ENCODE measurements at regions not wholly inside any gene's neighbourhood (a gene's known extent, or its start where the extent isn't known, plus 50 kb on each side); places are given as distances from the start of the nearest gene placed in this dataset.
"Not testable (repeated sequence)": the region's sequence is repeated elsewhere in the genome, so short reads cannot be mapped to it uniquely, and the experiment has no call there.

DNA sequence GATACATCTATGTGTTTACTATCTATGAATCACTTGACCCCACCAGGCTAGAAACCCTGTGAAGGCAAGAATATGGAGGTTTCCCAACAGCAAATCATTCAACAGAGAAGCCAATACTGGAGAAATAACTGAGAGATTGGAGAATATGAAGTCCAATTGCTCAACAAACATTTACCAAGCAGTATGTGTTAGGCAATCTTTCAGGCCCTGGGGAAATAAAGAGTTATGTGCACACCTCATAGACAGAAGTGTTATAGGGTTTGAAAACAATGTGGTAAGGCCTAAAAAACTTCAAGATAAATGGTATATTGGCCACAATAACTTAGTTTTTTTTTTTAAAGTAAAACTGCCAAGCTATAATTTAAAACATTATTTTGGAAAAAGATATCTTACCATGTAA, 1245.8 kb downstream of the CDH11 start:
- DNase-seq = no peak

DNA sequence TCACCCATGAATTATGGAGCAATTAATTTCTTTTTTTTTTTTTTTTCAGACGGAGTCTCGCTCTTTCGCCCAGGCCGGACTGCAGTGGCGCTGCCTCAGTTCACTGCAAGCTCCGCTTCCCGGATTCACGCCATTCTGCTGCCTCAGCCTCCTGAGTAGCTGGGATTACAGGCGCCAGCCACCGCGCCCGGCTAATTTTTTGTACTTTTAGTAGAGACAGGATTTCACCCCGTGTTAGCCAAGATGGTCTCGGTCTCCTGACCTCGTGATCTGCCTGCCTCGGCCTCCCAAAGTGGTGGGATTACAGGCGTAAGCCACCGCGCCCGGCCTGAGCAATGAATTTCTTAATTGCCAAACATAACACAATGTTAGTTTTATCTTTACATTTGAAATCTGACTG, 1261.2 kb downstream of the CDH11 start:
- DNase-seq = not testable (repeated sequence)

DNA sequence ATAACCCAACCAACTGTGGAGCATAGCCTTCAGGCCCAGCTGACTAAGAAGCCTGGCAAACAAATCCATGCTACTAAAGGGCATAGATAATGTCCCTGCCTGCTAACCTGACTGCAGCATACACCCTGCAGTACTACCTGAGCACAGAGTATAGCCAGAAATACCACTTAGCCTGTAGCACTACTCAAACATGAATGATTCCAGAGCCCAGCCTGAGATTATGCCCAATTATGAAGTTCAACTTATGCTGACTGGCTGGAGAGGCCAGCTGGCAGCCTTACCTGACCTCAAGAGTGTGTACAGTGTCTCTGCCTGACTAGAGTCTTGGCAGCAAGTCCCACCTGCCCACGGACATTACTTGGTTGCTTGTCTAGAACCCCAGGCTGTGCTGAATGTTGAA, 1265.3 kb downstream of the CDH11 start:
- no peak for DNase-seq

DNA sequence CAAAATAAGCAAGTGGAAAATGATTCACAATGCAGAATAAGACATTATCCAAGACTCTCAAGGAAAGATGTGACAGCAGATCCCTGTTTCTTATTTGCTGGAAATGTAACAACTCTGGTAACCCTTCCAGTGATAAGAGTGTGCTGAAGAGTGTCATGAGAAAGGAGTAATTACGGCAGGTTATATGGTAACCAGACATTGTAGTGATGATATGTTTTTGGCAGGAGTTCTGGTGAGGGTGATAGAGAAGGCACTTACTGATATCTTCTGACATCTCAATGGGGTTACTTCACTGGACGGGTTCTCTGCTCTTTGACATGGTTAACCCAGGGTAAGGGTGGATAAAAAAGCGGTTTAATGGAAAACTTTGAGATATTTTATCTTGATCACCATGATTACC, 1270.9 kb downstream of the CDH11 start:
- no peak for DNase-seq

DNA sequence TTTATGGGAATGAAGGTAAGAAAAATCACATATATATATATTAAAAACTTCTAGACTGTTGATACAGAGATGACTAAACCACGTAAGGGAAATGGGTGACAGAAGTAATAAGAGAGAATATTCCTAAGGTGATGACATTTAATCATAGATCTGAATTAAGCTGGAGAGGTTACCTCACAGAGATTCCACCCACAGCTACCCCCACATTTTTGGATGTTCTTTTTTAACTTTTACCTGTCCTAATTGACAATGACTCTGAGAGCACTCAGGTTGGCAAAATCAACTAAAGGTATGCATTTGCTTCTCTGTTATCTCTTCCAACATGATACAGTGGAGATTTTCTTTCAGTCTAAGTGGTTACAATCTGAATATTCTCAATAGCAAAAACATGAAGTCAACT, 1280.6 kb downstream of the CDH11 start:
- DNase-seq = no peak

DNA sequence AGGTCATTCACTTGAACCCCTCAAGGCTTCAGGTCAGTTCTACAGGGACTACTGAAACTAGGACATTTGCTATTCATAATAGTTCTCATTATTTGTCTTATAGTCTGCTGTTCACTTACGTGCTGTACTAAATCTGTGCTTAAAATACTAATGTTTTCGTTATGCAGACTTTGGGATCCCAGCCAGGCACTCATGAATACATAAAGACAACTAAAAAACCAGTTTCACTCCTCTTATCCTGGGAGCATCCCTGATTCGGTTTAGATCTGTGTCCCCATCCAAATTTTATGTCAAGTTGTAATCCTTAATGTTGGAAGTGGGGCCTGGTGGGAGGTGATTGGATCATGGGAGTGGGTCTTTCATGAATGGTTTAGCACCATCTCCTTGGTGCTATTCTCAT, 1291.8 kb downstream of the CDH11 start:
- no peak for DNase-seq

DNA sequence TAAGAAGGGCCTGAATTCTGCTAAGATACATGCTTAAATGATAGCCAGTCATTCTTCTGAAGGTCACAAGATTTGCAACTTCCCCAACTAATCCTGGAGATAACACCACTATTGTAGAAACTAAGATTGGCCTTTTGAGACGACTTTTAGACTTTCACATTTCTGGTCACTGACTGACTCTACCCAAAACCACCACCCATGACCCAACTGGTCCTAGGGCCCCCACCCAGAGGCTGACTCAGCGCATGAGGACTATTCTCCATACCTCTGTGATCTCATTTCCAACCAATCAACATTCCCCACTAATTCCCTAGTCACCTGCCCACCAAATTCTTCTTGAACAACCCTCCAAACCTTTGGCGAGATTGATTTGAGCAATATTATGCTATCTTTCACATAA, 1299.0 kb downstream of the CDH11 start:
- DNase-seq = no peak

DNA sequence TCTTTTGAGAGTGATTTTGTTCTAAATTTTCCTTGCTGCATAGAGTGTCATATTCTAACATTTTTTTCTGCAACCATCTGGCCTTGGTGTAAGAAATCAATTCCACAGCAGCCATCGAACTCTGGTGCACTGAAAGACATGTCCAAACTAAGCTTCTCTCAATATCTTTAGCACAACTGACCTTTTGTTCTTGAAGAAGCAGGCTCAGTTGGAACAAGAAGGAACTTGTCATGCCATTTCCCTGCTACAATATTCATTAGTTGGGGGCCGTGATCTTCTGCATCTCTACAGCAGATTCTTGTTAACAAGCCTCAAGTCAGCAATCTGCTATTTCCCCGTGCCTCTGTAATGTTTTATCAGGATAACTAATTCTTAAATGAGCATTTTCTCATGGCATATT, 1305.6 kb downstream of the CDH11 start:
- no peak for DNase-seq

DNA sequence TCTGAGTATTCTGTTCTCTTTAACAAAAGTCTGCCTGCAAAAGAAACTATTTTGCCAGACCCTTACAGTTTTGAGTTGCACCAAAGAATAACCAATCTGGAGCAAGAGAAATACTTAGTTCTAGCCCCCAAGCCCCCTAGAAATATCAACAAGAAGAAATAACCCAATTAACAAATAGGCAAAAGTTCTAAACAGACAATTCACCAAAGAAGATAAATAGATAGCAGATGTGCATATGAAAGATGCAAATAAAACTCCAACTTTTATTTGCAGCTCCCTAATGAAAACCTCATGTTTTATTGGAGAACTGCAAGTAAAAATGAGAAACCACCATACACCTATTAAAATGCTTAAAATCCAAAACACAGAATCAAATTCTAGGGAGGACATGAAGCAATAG, 1308.0 kb downstream of the CDH11 start:
- DNase-seq = no peak

DNA sequence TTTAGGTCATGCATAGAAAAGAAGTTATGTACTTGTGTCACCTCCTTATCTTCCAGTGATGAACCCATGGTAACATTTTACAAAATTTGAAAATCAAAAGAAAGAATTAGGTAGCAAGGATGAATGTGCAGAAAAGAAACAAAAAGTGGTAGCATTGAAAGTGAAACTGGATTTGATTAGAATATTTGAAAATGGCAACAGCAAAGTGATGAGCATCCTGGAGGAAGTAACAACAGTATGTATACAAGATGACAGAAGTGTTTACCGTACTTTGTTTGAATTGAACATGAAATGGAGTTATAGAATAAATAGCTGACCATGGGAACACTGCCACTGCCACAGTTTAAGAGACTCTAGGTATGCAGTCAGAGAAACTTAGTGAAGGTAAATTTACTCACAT, 1313.1 kb downstream of the CDH11 start:
- no peak for DNase-seq

DNA sequence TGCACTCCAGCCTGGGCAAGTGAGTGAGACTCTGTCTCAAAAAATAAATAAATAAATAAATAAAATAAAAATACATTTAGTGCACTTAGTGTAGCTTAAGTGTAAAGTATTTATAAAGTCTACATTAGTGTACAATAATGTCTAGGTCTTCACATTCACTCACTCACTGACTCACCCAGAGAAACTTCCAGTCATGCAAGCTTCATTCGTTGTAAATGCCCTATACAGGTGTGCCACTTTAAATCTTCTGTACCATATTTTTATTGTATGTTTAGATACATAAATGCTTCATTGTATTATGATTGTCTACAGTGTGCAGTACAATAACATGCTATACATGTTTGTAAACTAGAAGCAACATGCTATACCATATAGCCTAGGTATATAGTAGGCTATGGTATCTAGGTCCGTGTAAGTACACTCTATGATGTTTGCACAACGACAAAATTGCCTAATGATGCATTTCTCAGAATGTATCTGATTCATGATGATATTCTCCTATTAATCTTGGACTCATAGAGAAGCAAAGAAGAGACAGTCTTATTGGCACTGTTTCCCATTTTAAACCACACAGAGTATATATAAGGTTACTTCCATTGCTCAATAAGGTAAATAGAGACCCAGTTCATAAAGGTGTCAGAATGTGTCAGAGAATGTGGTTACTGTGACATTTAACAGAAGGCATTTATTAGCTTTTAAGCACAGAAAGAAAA, 1314.9 kb downstream of the CDH11 start:
- DNase-seq = no peak

DNA sequence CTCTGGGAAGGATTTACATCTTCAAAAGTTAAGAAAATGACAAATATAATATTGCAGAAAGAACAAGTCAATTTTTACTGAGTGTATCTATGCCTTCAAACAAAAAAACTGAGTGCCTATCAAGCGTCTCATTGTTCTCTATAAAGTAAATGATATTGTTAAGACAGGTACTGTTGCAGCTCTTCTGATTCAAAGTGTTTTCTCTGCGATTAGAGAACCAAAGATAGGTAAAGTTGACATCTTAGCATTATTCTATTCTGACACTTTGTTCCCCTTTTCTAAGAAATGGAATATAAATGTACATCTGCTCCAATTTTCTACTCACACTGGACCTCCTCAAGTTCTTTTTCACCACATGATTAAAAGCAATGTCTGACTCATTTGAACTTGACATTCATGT, 1317.7 kb downstream of the CDH11 start:
- no peak for DNase-seq

DNA sequence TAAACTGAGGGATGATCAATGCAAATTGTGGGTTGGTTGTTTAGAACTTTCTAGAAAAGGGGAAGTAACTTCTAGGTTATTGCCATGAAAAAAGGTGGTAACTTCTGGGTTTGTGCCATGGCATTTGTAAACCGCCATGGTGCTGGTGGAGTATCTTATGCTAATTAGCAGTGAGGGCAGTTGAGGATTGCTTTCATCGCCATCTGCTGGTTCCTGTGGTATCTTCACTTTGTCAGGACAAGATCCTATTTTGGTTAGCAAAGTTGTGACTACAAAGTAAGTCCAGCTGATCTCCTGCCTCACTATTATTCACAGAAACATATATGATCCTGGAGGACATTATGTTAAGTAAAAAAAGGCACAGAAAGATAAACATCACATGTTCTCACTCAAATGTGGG, 1332.3 kb downstream of the CDH11 start:
- DNase-seq = no peak

DNA sequence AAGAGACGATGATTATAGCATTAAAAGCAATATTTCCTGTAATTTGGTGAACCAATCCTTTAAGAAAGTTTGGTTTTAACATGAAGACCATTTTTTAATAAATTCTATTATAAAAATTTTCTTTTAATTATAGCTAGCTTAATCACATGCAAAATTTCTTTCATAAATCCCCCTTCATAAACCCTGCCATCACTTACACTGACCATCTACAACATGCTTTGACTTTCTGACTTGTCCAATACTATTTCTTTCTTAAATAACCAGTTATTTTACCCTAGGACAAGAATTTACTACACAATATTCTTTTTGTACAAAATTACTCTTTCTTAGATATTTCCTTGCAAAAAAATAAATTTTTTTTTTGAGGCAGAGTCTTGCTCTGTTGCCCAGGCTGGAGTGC, 1334.8 kb downstream of the CDH11 start:
- DNase-seq = no peak

DNA sequence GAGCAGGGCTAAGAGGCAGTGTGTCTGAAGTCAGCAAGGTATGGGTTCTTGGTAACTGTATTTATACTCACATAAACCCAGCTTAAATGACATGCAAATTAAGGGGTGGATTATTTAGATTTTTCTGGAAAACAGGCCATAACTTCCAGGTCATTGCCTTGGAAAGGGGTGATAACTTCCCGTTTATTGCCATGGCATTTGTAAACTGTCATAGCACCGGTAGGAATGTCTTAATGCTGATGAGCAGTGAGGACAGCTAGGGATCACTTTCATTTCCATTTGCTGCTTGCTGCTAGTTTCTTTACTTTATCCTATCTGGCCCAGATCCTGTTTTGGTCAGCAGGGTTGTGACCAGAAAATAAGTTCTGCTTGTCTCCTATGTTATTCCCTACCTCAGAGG, 1336.7 kb downstream of the CDH11 start:
- DNase-seq = no peak

DNA sequence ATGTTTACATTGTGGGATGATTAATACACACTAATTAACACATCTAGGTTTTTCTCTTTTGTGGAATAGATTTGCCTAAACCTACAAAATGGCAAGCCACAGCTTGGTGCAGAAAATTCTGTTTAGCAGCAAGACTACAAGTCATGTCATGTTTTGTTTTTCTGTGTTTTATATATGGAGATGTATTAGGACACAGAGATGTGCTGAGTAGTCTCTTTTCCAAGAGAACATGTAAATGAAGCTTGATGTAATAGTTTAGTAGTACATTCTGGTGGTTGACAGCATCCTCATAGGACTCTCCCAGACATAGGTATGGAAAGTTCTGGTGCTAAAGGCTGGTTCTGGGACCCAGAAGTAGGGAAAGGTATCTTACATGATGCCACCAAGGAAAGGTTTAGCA, 1345.4 kb downstream of the CDH11 start:
- no peak for DNase-seq

DNA sequence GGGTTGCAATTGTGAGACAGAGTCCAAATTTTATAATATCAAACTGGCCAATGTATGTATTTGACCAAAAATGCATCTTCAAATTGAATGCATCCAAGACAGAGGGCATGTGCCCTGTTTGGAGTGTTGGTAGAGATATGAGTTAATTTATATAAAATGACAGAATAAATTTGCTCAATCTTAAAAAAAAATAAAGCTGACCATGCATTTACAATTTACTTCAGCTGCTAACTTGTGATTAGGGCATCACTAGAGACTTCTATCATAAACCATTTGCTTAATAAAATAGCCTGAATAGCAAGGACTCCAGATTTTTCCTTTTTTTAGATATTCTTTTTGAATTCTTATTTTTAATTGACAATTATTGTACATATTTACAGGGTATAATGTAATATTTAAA, 1345.8 kb downstream of the CDH11 start:
- DNase-seq = no peak

DNA sequence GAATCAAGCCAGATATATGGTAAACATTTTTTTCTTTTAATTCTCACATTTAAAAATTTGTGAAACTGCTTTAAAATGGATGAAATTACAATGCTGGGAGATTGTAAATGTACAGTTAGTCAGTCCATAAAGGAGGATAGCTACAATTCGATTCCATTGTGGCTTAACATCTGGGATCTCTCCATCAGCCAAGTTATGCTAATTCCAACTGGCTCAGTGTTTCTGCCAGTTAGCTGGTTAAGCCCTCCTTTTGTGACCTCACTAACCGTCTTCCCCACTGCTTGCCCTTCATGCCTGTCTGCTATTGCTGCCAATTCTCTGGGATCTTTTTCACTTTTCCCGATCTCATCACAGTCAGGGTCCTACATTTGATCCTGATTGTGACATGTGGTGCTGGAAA, 1347.6 kb downstream of the CDH11 start:
- DNase-seq = no peak

DNA sequence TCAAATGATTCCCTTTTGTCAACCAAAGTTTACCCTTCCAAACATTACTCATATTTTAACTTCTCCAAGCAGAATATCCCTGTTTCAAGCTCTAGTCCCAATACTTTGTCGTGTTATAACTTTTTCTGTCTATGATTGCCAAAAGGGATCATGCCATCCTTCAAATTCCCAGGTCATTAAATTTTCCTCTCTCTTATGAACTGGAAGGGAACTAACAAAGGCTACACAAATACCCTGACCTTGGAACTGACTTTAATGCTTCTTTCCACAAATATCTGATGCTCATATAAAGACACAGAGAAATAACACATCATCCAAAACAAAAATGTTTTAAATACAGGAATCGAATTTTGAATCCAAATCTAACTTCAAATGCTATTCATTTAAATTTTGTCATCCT, 1352.7 kb downstream of the CDH11 start:
- DNase-seq = no peak

DNA sequence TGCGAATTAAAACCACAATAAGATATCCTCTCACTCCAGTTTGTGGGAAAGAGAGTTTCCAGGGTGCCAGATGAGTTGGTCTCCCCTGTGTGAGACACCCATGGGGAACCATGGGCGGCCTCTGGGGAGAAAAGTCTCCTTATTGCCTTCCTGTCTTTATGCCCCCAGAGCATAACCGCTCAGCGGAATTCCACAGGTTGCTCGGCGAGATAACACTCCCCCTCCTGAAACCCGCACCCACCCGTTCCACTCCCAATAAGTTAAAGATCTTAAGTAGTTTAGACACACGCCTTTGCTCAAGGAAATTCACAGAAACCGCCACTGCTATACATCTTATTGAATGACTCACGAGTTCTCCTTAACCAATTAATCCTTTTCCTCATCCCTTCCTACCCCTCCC, 1361.6 kb downstream of the CDH11 start:
- DNase-seq = not testable (repeated sequence)

DNA sequence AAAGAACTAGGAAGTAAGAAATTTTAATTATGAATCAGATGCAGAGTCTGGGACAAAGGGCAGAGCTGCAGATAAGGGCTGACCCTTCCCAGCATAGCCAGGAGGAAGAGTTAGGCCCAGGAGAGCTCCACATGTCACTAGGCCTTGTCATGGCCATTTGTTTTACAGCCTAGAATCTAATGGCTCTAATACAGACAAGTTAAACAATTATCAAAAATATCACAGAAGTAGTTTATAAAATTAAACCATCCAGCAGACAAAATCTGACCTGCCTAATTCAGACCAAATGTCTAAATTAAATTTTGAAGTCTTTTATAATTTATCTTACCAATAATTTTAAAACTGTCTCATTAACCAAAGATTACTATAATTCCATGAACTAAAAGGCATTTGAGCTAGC, 1369.5 kb downstream of the CDH11 start:
- DNase-seq = no peak

DNA sequence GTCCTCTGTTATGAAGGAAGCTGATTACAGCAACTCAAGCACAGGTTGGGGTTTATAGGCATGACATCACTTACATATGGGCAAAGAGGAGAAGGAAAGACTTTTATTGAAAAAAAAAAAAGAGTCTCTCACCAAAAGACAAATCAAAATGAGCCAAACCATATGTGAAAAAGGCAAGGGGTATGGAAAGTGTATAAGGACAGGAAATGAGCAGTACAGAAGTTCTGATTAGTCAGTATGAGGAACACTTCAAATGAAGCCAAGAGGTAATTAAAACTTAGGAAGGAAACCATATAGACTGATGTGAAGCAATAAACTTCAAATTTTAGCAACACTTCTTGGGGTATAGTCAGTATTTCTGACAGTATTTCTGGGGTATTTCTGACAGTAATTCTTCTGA, 1372.6 kb downstream of the CDH11 start:
- DNase-seq = no peak

DNA sequence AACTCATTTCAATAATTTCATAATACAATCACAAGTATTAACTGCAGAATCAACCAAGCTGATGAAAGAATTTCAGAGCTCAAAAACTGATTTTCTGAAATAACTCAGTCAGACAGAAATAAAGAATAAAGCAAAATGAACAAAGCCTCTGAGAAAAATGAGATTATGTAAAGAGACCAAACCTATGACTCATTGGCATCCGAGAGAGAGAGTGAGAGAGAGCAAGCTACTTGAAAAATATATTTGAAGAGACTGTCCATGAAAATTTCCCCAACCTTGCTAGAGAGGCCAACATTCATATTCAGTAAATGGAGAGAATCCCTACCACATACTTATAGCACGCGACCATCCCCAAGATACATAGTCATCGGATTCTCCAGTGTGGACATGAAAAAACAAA, 1376.4 kb downstream of the CDH11 start:
- no peak for DNase-seq

Data from hypothalamus (tissue), 51 donors.